HG02870 (cell line): ENCODE measurements at regions not wholly inside any gene's neighbourhood (a gene's known extent, or its start where the extent isn't known, plus 50 kb on each side); places are given as distances from the start of the nearest gene placed in this dataset.

Experiments
- ATAC-seq: cut with Tn5 transposase; IDR thresholded peaks from one replicate; pipeline ENCODE4 v1.9.1; 2021; ENCODE audit warnings: mild to moderate bottlenecking, moderate library complexity; ENCODE audit not compliant: unreplicated experiment

GRCh38 chr5:158644301-158644700 is 455.4 kb downstream of the EBF1 start:
- ATAC-seq = no peak

- no peak for ATAC-seq
Observed at GRCh38 chr5:158643840-158644239, 455.9 kb downstream of the EBF1 start.

- ATAC-seq = no peak
Observed at GRCh38 chr5:158642879-158643278, 456.8 kb downstream of the EBF1 start.

GRCh38 chr5:158641016-158641415 is 458.7 kb downstream of the EBF1 start:
- no peak for ATAC-seq

- ATAC-seq = no peak
Observed at GRCh38 chr5:158640593-158640980, 459.1 kb downstream of the EBF1 start.

GRCh38 chr5:158639881-158640592 is 459.7 kb downstream of the EBF1 start:
- no peak for ATAC-seq

GRCh38 chr5:158638396-158638795 is 461.3 kb downstream of the EBF1 start:
- no peak for ATAC-seq

GRCh38 chr5:158637039-158637438 is 462.7 kb downstream of the EBF1 start:
- ATAC-seq = no peak

- ATAC-seq = no peak
Observed at GRCh38 chr5:158635565-158635964, 464.2 kb downstream of the EBF1 start.

GRCh38 chr5:158634714-158635113 is 465.0 kb downstream of the EBF1 start:
- ATAC-seq = no peak

GRCh38 chr5:158629591-158630312 is 470.0 kb downstream of the EBF1 start:
- no peak for ATAC-seq

- ATAC-seq = no peak
Observed at GRCh38 chr5:158626718-158627117, 473.0 kb downstream of the EBF1 start.

- no peak for ATAC-seq
Observed at GRCh38 chr5:158623971-158624370, 475.7 kb downstream of the EBF1 start.

GRCh38 chr5:158621391-158621790 is 478.3 kb downstream of the EBF1 start:
- ATAC-seq = no peak

- ATAC-seq = no peak
Observed at GRCh38 chr5:158619083-158619788, 480.5 kb downstream of the EBF1 start.

- no peak for ATAC-seq
Observed at GRCh38 chr5:158618256-158618655, 481.5 kb downstream of the EBF1 start.

GRCh38 chr5:158616707-158617106 is 483.0 kb downstream of the EBF1 start:
- no peak for ATAC-seq

GRCh38 chr5:158614951-158615350 is 484.8 kb downstream of the EBF1 start:
- ATAC-seq = no peak

- ATAC-seq = no peak
Observed at GRCh38 chr5:158611581-158611980, 488.1 kb downstream of the EBF1 start.

- ATAC-seq = no peak
Observed at GRCh38 chr5:158610051-158610415, 489.7 kb downstream of the EBF1 start.

- ATAC-seq = no peak
Observed at GRCh38 chr5:158609333-158610050, 490.2 kb downstream of the EBF1 start.
